GM19397 (cell line): ENCODE measurements at regions not wholly inside any gene's neighbourhood (a gene's known extent, or its start where the extent isn't known, plus 50 kb on each side); places are given as distances from the start of the nearest gene placed in this dataset.
"Not testable (repeated sequence)": the region's sequence is repeated elsewhere in the genome, so short reads cannot be mapped to it uniquely, and the experiment has no call there.

ENCODE experiments used
- ATAC-seq: cut with Tn5 transposase; IDR thresholded peaks from one replicate; pipeline ENCODE4 v1.9.1; 2021; ENCODE audit warnings: mild to moderate bottlenecking, moderate library complexity; ENCODE audit not compliant: unreplicated experiment

DNA sequence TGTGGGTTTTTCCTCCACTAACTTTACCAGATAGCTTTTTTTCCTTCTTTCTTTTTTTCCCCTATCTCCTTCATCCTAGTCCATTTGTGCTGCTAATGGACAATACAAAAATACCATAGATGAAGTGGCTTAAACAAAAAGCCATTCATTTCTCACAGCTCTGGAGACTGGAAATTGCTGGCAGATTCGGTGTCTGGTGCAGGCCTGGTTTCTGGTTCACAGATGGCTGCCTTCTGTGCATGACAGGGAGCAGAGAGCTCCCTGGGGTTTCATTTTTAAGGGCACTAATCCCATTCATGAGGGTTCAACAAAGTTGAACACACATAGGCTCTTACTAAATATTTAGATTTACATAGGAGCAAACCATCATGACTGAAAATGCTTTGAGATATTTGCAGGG, 467.4 kb downstream of the TYW1 start:
- ATAC-seq, result no peak

DNA sequence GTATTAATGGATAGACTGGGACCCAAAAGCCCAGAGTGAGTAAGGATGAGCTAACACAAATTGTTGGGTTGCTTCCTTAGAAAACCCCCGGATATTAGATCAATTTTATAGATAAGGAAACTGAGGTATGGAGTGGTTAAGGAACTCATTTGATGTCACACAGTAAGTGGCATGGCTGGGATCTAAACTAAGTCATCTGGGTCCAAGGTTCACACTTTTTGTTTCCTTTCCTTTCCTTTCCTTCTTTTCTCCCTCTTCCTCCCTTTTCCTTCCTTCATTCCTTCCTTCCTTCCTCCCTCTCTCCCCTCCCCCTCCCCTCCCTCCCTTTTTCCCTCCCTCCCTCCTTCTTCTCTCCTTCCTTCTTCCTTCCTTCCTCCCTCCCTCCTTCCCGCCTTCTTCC, 469.5 kb downstream of the TYW1 start:
- ATAC-seq, result no peak

DNA sequence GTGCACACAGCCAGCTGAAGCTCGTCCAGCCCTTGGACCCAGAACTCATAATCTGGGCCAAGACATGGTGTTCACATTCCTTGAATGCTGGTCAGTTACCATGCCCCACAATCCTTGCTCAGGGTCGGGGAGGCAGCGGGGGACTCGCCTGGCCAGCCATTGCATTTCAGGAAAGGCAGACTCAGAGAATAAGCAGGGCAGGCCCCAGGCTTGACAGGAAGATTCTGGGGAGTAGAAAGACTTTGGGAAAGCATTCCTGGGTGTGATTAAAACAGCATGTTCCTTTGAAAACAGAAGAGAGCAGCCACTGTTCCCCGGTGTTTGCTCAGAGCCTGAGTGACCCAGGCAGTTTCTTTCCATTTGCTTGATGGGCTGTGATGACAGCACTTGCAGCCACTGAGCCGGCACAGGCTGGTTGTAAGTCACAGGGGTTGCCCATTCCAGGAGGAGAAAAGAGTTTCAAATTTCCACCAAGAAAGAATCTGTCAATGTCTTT, 473.7 kb downstream of the TYW1 start:
- ATAC-seq, result no peak

GRCh38 chr7:67475293-67475692, 478.7 kb downstream of the TYW1 start:
- ATAC-seq, result no peak

- no peak for ATAC-seq
Observed at GRCh38 chr7:67478066-67478465, 481.4 kb downstream of the TYW1 start.

DNA sequence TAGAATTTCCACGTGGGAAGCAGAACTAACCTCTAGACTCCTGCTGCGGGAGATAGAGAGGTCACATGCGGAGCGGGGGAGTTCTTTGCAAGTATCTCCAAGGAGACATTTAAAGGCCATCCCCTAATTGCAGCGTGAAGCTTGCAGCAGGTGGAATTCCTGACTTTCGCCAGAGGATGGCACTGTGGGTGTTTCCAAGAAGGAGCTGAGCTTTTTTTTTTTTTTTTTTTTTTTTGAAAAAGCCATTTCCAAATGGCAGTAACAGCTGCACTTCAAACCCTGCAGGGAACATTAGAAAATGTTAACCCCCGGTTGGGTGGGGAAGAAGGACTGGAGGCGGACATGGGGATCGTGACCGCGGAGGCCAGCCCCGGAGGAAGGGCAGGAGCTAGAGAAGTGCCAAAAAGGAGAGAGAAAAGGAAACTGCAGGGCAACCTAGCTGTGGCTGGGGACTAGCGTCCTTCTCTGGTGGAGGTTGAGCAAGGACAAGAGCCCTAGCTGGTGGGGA, 487.7 kb downstream of the TYW1 start:
- ATAC-seq, result no peak

DNA sequence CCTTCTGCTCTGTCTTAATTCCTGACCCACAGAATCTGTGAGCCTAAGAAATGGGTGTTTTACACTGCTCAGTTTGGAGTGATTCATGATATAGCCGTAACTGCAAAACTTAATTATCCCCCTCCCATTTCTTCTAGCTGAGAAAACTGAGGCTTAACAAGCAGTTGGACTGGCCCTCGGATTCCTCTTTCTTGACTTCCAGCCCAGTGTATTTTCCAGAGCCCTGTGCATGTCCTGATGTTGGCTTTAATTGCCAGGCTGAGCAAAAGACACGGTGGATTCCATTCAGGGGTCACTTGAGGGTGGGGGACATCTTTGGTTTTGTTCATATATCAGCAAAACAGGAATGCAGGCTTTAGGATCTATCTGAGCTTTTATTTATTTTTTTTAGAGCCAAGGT, 489.8 kb downstream of the TYW1 start:
- no peak for ATAC-seq

DNA sequence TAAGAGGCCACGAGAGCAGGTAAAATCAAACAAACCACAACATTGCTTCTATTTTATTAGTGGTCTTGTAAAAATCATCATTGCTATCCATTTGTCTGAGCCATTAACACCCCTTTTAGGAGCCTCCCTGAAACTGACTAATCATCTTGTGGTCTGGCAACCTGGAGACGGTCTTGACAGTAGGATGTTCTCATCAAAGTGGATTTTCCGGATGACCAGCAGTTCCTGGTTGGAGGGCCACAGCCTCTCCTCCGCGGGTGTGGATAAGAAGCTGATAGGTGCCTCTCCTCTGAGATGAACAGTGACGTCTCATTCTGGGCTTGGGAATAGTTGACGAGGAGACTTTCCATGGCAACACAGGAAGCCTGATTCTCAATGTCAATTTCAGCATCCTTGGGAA, 490.7 kb downstream of the TYW1 start:
- ATAC-seq, result no peak

DNA sequence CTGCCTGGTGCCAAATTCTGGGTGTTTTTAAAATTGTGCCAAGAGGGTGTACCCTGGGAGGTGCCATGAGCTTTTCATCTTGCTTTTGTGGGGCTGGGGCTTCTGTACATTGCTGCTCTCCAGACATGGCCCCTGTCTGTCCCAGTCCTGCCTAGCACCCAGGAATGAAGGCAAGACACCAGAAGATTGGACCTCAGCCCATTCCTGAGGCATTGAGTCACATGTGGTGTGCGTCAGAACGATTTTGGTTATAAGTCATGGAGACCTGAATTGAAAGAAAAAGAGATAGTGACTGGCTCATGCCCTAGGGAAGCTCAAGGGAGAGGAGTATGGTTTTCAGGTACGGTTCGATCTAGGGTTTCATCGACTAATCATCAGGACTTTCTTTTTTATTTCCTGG, 493.2 kb downstream of the TYW1 start:
- no peak for ATAC-seq

- ATAC-seq, result no peak
Observed at GRCh38 chr7:67493366-67493765, 496.7 kb downstream of the TYW1 start.

DNA sequence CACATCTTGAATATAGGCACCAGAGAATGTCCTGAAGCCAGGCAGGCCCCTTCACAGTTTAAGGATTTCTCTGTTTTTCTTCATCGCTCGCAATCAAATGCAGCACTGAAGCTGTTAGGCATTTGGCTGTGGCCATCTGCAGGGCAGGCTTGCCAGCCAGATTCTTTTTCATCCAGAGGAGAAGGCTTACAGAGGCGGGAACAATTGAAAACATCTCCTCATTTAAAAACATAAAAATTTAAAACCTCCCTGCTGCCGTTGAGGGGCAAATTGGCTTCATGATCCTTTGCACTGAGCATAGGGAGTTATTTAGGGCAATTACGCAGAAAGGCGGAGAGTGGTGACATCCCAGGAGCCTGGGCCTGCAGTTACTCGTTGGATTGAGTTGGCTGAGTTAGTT, 500.0 kb downstream of the TYW1 start:
- no peak for ATAC-seq

- ATAC-seq, result not testable (repeated sequence)
Observed at GRCh38 chr7:67497914-67498313, 501.3 kb downstream of the TYW1 start.

DNA sequence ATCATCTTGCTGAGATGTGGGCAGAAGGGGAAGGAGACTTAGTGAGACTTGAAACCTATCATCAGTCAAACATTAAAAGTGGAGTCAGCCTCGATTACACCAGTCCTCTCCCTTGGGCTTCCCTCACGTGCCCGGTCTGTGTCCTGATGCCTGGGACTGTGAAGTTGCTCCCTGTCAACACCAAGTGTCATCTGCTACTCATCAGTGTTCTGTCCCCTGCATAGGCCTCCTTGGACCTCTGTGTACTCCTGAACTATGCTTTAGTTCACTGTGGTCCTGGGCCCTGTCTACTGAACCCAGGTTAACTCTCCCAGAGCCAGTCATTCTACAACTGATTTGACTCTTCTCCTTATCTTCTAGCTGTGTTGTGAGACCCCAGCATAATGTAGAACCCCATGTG, 506.3 kb downstream of the TYW1 start:
- no peak for ATAC-seq

GRCh38 chr7:67505449-67505848, 508.8 kb downstream of the TYW1 start:
- no peak for ATAC-seq

DNA sequence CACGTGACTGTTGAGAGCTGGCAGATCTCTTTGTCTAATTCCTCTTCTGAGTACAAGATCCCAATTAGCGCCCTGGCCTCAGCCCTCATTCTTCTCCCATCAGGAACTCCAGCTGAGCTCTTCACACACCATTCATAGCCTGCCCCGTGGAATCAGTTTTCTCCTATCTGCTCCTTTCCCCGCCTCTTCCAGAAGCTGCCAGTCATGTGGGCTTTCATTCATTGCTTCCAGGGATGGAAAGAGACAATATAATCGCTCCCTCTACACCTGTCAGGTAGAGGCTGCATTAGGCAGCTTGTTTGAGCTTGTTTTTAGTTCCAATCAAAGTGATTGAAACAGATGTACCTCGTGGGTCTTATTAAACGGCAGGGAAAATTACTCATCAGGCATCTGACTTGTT, 515.8 kb downstream of the TYW1 start:
- ATAC-seq, result no peak

GRCh38 chr7:67518580-67518979, 521.9 kb downstream of the TYW1 start:
- ATAC-seq, result no peak

- ATAC-seq, result no peak
Observed at GRCh38 chr7:67519171-67519570, 522.5 kb downstream of the TYW1 start.

DNA sequence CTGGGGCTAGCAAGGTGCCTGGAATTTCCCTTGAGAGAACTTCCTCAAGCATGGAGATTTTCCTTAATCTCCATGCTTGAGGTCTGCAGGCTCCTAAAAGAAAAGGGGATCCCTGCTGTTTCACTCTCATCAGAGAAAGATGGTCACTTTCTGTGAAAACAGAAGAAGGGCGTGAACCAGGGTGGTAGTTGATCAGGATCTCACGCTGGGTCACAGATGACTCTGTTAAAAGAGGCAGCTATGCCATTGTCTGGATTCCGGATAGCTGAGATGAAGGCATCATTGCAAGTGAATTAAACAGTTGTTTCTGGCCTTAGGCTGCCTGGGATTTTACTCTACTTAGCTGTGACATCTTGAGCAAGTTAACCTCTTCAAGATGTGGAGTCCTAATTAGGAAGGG, 525.9 kb downstream of the TYW1 start:
- no peak for ATAC-seq

GRCh38 chr7:67523713-67524112, 527.1 kb downstream of the TYW1 start:
- ATAC-seq, result no peak

GRCh38 chr7:67525588-67525987, 529.0 kb downstream of the TYW1 start:
- ATAC-seq, result no peak

DNA sequence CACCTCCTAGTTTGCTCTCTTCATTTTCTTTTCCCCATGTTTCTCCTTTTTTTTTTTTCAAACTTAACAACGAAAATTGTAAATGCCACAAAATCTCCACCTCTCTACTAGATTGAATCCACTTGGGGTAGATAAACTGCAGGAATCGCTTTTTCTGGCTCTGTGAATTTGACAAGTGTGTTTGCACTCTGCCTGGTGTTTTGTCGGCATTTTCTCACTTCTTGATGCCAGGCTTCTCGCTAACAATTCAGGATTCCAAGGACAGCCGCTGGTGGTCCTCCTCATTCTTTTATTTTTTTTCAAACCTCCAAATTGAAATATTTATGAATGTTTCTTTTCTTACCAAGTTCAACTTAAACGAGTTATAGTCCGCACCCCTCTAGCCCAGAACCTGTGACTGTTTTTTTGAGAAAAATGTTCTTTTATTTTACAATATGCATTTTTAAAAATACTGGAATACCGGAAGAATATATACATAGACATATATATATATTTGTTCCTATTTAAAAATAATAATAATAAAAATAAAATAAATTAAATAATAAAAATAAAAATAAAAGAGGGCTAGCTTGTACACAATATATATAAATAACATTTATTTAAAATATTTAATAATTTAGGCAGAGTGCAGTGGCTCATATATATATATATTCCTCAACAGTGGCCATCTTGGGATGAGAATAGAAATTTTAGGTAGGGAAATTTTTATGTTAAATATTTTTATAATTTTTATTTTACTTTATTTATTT, 538.8 kb downstream of the TYW1 start:
- no peak for ATAC-seq

DNA sequence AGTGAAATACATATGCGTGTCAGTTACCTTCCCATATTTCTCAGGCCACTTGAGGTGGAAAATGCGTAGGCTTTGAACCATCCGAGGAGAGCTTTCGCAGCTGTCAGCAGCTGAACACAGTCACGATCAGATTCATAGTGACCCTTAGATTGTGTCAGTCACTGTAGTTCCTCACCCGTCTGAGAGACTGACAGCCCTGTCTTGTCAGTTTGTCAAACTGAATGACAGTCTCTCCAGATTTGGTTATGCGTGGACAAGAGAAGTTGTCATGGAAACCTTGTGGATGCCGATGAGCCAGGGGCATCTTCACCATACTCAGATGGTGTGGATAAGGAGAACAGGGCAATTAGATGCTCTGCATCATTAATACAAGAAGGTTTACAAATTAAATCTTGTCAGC, 546.3 kb downstream of the TYW1 start:
- ATAC-seq, result no peak
